ENCODE measurements at regions not wholly inside any gene's neighbourhood (a gene's known extent, or its start where the extent isn't known, plus 50 kb on each side); places are given as distances from the start of the nearest gene placed in this dataset.
A peak's percentile ranks its signal among the peaks of the same experiment; 100 is the strongest.

DNA sequence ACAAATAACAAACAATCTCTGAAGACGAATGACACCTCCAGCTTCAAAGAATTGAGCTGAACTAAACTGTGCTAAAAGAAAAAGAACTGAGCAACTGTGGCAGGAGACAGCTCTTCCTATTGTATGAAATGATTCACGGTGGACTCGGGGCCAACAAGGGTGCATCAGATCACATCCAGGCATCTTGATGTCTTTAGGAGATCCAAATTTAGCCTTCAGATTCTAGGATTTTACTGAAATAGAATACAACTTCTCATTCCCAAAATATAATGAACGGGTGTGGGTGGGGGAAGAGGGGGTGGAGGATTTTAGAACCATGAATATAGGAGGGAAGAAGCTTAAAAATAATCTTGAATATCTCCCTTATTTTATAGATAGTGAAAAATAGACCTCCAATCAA is 631.8 kb downstream of the ELAVL2 start:
- DNase-seq, result no peak

- DNase-seq, result no peak
Observed at GRCh38 chr9:23215688-23216087, 610.4 kb downstream of the ELAVL2 start.

DNA sequence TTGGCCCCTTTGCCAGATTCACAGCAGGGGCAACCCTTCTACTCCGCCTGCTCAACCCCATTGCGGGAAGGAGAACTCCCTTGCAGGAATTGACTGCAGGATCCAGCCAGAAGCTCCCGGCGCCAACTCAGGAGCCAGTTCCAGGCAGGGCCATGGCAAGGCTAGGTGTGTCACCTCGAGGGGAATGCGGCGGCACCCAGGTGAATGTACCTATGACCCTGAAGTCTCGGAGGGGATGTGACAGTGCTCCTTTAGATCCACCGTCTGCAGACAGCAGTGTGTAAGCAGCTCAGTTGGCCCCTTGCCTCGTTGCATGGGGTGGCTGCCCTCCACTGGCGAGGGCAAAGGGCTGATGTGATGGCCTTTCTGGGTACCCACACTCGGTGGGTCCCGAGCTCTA is 606.6 kb downstream of the ELAVL2 start:
- no peak for DNase-seq

DNA sequence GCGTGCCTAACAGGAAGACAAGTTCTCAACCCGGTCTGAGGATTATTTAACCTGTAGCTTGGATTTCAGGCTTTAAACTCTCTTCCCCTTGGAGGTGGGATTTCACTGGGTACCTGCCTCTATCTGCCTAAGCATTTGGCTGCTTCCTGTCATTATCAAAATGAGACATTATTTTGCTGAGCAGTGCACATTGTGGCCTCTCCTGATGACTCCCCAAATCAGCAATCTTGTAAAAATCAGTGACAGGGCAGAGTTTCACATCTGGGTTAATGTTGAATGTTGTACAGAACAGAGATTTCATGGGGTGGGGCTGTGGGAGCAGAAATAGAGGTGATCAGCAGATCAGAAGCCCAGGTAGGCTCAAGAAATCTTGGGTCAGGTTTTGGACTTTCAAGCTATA is 605.9 kb downstream of the ELAVL2 start:
- DNase-seq, result no peak

- no peak for DNase-seq
Observed at GRCh38 chr9:23220957-23221356, 605.1 kb downstream of the ELAVL2 start.

DNA sequence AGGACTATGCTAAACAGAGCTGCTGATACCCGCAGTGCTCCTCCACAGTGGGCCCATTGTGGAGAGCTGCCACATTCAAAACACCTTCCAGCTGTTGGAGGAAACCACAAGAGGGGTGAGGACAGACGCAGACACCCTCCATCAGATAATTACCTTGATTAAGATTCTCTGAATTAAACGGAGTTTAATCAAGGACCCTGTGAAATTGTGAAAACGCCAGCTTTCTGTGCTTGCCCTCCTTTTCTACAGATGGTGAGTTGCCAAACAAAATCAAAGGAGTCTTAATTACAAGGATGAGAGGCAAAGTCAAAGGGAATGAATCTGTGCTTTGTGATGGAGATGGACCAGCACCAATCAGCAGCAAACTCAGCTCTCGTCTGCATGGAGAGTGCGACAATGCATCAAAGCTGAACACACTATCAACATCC is 596.1 kb downstream of the ELAVL2 start:
- DNase-seq, result no peak

DNA sequence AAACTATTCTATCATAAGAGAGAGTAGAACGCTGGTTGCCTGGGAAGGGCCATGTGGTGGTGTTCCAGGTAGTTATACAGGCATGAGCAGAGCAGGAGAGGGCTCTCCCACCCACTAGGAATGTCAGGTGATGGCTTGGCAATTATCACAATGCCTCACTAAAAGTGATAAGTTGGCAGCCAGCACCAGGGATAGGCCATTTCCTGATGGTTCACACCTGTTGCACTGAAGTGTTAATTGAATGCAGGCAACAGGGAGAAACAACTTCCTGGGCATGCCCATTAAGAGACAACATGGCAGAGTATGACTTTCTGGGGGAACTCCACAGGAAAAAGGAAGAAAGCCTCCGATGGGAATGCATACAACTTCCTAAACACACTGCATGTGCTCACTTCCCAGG is 593.2 kb downstream of the ELAVL2 start:
- DNase-seq, result no peak

DNA sequence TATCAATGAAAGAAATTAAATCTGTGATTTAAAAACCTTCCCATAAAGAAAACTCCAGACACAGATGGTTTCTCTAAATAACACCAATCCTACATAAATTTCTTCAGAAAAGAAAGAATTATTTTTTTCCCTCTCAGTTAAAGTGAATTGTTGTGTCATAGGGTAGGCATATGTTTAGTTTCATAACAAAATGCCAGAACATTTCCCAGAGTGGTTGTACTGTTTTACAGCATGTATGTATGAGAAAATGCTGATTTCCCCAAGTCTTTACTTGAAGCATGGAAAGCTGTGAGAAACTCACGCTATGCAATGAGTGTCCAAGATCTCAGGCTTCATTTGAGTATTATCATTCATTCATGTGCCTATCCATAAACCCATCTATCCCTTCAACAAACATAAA is 582.5 kb downstream of the ELAVL2 start:
- DNase-seq, result no peak

DNA sequence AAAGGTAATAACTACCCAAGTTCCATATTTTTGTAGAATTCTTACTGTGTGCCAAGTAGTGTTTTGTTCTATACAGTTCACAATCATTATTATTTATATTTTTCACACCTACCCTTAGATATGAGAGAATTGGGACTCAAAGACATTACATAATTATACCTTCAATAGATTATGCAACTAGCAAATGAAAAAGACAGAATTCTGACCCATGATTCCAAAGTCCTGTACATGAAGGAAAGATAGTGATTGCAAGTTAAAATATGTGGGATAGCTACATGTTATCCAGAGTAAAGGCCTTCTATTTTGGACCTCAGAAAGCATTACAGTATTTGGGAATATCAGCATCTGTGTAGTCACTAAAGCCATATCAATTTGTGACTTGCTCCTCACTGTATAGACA is 581.0 kb downstream of the ELAVL2 start:
- DNase-seq, result no peak

GRCh38 chr9:23254404-23255184 is 571.4 kb downstream of the ELAVL2 start:
- no peak for DNase-seq

GRCh38 chr9:23255346-23255745 is 570.7 kb downstream of the ELAVL2 start:
- DNase-seq, result no peak

DNA sequence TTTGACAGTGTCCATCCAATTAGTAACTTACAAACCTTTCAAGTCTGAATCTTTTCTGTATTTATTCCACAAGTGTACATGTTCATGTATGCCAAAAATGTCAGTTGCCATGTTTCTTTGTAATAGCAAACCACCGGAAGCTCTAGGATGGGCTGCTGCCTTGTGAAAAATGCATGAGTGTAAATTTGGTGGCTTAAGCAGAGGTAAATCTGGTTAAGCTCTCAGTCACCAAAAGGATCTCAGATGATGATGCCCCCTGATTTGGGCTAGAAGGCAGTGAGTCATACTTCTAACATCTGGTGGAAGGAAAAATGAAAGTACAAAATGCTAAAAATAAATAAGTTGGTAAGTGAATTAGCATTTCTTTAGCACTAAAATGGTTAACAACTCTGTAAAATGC is 567.5 kb downstream of the ELAVL2 start:
- DNase-seq, result no peak

- no peak for DNase-seq
Observed at GRCh38 chr9:23278561-23278960, 547.5 kb downstream of the ELAVL2 start.

- DNase-seq, result no peak
Observed at GRCh38 chr9:23287390-23287789, 538.6 kb downstream of the ELAVL2 start.

- DNase-seq, result no peak
Observed at GRCh38 chr9:23288545-23288944, 537.5 kb downstream of the ELAVL2 start.

DNA sequence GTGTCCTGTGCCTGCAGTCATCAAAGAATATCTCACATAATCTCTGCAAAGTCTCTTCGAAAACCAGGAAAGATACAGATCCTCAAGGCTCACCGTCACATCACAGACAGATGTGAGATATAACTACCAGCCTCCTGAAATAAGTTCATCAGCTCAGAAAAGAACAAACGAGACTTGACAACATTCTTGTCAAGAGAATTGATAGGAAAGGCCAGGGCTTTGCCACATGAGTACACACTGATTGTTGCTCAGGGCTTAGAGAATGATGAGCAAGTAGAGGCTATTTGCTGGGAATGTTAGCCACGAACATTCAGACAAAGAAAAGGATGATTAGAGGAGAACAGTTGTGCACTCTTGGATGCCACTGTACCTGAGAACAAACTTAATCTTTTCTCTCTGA is 535.1 kb downstream of the ELAVL2 start:
- no peak for DNase-seq

GRCh38 chr9:23302281-23302680 is 523.8 kb downstream of the ELAVL2 start:
- no peak for DNase-seq

DNA sequence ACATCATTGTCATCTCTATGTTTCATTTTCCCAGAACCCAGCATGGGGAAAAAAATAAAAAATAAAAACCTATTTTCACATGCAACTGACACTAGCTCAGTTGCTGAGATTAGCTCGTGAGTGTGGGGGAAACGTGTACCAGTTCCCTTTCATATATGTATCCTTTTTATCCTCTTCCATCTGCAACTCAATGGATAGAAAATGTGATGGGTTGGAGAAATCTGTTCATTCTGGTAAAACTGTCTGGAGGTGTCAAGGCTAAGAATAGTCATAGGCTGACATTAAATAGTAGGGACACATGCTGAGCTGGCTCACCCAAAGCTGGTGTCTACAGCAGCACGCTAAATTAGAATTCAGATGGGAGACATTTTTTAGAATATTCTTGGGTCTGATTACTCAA is 519.3 kb downstream of the ELAVL2 start:
- no peak for DNase-seq

GRCh38 chr9:23307731-23308513 is 518.1 kb downstream of the ELAVL2 start:
- DNase-seq, result no peak

DNA sequence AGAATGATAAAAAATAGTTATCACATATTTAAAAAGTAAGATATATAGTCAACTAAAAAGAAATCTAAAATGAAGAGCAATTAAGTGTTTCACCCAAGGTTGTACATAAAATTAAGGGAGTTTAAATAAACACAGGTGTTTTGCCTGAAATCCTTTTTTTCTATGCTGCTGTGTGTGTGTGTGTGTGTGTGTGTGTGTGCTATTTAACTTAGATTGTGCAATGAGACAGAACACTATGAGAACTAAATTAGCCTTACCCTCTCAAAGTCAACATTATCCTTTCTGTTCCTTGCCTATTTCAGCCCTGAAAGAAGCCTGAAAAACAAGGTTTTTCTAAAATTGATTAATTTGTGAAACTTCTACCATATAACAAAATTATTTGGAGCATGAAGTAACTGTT is 516.2 kb downstream of the ELAVL2 start:
- no peak for DNase-seq

DNA sequence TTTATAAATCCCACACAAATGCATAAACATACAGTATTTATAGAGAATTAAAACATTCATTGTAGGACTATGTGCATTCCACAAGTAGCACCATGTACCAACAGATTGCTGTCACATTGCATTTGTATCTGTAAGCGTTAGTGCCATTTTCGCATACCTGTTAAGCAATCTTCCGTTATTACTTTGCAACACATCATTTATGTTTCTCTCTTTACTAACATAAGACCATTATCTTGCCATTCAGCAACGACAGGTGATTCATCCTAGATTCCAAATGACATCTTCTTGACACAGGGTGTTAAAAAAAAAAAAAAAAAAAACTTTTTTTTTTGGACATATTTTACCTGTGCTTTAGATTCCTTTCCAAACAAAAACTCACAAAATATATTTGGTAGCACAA is 511.8 kb downstream of the ELAVL2 start:
- DNase-seq, result no peak

DNA sequence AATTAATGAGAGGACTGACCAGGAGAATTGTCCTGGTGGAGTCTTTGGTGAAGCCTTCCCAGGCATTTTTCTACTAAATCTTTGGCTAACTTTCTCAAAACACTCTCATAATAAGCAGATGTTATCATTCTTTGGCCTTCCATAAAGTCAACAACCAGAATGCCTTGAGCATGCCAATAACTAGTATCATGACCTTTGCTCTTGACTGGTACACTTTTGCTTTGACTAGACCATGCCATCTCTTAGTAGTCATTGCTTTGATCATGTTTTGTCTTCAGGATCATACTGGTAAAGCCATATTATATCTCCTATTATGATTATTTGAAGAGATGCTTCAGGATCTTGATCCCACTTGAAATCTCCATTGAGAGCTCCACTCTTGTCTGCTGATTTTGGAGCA is 506.9 kb downstream of the ELAVL2 start:
- no peak for DNase-seq

DNA sequence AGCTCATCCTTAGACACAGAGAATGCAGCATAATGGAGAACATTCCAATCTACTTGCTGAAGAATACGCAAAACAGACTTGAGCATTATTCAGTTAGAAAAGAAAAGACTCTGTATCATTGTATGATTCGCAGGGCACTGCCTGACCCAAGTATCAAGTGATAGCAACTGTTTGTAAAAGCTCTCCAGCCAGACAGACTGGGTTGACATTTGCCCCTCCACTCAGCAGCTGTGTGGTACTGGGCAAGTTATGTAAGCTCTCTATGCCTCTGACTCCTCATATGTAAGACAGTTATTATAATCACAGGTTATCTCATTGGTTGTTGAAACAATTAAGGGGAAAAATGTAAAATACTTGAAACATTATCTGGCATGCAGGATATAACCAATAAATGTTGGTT is 505.0 kb downstream of the ELAVL2 start:
- peak; percentile 27 for DNase-seq

- no peak for DNase-seq
Observed at GRCh38 chr9:23322392-23322791, 503.6 kb downstream of the ELAVL2 start.

DNA sequence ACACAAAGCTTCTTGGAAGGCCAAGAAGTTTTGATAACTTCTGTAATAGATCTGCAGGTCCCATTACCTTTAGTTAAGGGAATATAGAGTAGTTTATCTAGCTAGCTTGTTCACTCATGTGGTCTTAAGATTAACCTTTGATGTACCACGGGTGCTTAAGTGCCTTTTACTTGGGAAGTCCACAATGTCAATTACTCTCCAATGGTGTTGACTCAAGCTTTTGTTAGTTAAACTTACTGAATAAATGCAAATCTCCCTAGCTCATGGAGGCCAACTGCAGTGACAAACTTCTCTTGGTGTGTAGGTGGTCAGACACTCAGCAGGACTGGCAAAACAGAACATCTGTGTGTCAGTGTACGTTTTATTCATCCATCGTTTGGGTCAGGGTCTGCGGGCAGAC is 501.5 kb downstream of the ELAVL2 start:
- no peak for DNase-seq
